SU-DHL-6 (cell line): ENCODE measurements at regions not wholly inside any gene's neighbourhood (a gene's known extent, or its start where the extent isn't known, plus 50 kb on each side); places are given as distances from the start of the nearest gene placed in this dataset.

Experiments
- EZH2phosphoT487 ChIP-seq: fragments of 200-600 bp; sonication (generic), shearing (Covaris generic); conservative IDR thresholded peaks from 2 replicates; pipeline ENCODE4 v1.6.1; 2018; ENCODE audit warnings: mild to moderate bottlenecking, antibody characterized with exemption, low read length, moderate library complexity, mixed read lengths
- TF ChIP-seq, protein P1 (sequence below): fragments of 200-600 bp; sonication (generic); IDR thresholded peaks from one replicate; pipeline ENCODE4 v1.5.1; 2017; ENCODE audit warnings: antibody characterized with exemption, mild to moderate bottlenecking, low read length, moderate library complexity; ENCODE audit not compliant: insufficient read depth, poor library complexity, severe bottlenecking

DNA sequence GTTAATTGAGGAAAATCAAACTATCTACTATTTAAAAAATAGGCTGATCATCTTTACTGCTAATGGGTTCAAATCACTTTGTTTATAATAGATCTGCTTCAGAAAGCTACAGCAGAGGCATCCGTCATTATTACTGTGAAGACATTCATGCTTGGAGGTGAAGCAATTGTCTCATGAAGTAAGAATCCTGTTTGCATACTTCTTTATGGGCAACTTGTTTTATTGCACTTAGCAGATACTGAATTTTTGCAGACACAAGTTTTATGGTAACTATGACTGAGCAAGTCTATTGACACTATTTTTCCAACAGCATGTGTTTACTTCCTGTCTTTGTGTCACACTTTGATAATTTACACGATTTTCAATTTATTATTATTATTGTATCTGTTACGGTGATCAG is 573.9 kb downstream of the RFPL4B start:
- TF ChIP-seq, protein P1, sequence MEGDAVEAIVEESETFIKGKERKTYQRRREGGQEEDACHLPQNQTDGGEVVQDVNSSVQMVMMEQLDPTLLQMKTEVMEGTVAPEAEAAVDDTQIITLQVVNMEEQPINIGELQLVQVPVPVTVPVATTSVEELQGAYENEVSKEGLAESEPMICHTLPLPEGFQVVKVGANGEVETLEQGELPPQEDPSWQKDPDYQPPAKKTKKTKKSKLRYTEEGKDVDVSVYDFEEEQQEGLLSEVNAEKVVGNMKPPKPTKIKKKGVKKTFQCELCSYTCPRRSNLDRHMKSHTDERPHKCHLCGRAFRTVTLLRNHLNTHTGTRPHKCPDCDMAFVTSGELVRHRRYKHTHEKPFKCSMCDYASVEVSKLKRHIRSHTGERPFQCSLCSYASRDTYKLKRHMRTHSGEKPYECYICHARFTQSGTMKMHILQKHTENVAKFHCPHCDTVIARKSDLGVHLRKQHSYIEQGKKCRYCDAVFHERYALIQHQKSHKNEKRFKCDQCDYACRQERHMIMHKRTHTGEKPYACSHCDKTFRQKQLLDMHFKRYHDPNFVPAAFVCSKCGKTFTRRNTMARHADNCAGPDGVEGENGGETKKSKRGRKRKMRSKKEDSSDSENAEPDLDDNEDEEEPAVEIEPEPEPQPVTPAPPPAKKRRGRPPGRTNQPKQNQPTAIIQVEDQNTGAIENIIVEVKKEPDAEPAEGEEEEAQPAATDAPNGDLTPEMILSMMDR, result no peak
- TF ChIP-seq EZH2phosphoT487, result no peak
